Activated CD4-positive, alpha-beta T cell treated with anti-CD3 and anti-CD28 coated beads, Interleukin-2, Interleukin-4, amounts not matched to agents 100 ng/mL and 50 ng/mL, durations not matched to agents 16 hours and 8 hours (primary cell): ENCODE measurements at regions not wholly inside any gene's neighbourhood (a gene's known extent, or its start where the extent isn't known, plus 50 kb on each side); places are given as distances from the start of the nearest gene placed in this dataset.
"Not testable (repeated sequence)": the region's sequence is repeated elsewhere in the genome, so short reads cannot be mapped to it uniquely, and the experiment has no call there.

Source experiments
- DNase-seq: peaks from one replicate; pipeline ENCODE4 v3.0.0-alpha.2; 2020; ENCODE audit warnings: low spot score

- DNase-seq: no peak
Measured at GRCh38 chr9:31821583-31821982, 562.9 kb upstream of the ACO1 start.

GRCh38 chr9:31823365-31823764 lies 561.1 kb upstream of the ACO1 start:
- DNase-seq: no peak

- no peak for DNase-seq
Measured at GRCh38 chr9:31824860-31825259, 559.6 kb upstream of the ACO1 start.

GRCh38 chr9:31837211-31837610 lies 547.2 kb upstream of the ACO1 start:
- no peak for DNase-seq

GRCh38 chr9:31839273-31839672 lies 545.2 kb upstream of the ACO1 start:
- no peak for DNase-seq

- DNase-seq: no peak
Measured at GRCh38 chr9:31840702-31841101, 543.7 kb upstream of the ACO1 start.

- DNase-seq: no peak
Measured at GRCh38 chr9:31847963-31848362, 536.5 kb upstream of the ACO1 start.

GRCh38 chr9:31848505-31849285 lies 535.7 kb upstream of the ACO1 start:
- no peak for DNase-seq

- no peak for DNase-seq
Measured at GRCh38 chr9:31854187-31854586, 530.3 kb upstream of the ACO1 start.

- no peak for DNase-seq
Measured at GRCh38 chr9:31868830-31869229, 515.6 kb upstream of the ACO1 start.

- no peak for DNase-seq
Measured at GRCh38 chr9:31870276-31870675, 514.2 kb upstream of the ACO1 start.

- DNase-seq: no peak
Measured at GRCh38 chr9:31873722-31874121, 510.7 kb upstream of the ACO1 start.

GRCh38 chr9:31894008-31894407 lies 490.4 kb upstream of the ACO1 start:
- DNase-seq: no peak

- DNase-seq: no peak
Measured at GRCh38 chr9:31908158-31908890, 476.1 kb upstream of the ACO1 start.

- DNase-seq: no peak
Measured at GRCh38 chr9:31908891-31909480, 475.5 kb upstream of the ACO1 start.

- no peak for DNase-seq
Measured at GRCh38 chr9:31912636-31913035, 471.8 kb upstream of the ACO1 start.

- DNase-seq: no peak
Measured at GRCh38 chr9:31916591-31917241, 467.7 kb upstream of the ACO1 start.

- not testable (repeated sequence) for DNase-seq
Measured at GRCh38 chr9:31937737-31938136, 446.7 kb upstream of the ACO1 start.

- no peak for DNase-seq
Measured at GRCh38 chr9:31950756-31951155, 433.7 kb upstream of the ACO1 start.

GRCh38 chr9:31958572-31958971 lies 425.9 kb upstream of the ACO1 start:
- DNase-seq: no peak

GRCh38 chr9:31969552-31969951 lies 414.9 kb upstream of the ACO1 start:
- DNase-seq: no peak

- DNase-seq: no peak
Measured at GRCh38 chr9:31983895-31984294, 400.5 kb upstream of the ACO1 start.

GRCh38 chr9:31996331-31996730 lies 388.1 kb upstream of the ACO1 start:
- no peak for DNase-seq
